Lung (tissue), 11 donors: ENCODE measurements at regions not wholly inside any gene's neighbourhood (a gene's known extent, or its start where the extent isn't known, plus 50 kb on each side); places are given as distances from the start of the nearest gene placed in this dataset.

Experiments used
- ATAC-seq: fragments of 200-7000 bp; cut with Tn5 transposase; one replicate; pipeline ENCODE4 v1.9.1; 2020; ENCODE audit warnings: moderate number of reproducible peaks; ENCODE audit not compliant: insufficient read depth, low FRiP score
- DNase-seq, 3 donors: peaks; one replicate each; pipeline ENCODE4 v3.0.0-alpha.2; 2013 to 2017
- H3K27ac ChIP-seq, 2 donors: one replicate each; pipeline ENCODE4 v1.5.1; 2013; ENCODE audit warnings: mild to moderate bottlenecking in 2 of 2, moderate library complexity in 2 of 2, control low read depth in 1 of 2, inconsistent platforms in 1 of 2, low read depth in 1 of 2, low read length in 1 of 2
- H3K27me3 ChIP-seq, 3 donors: one replicate each; pipeline ENCODE4 v1.5.1; 2013; ENCODE audit warnings: low read length in 2 of 3; ENCODE audit not compliant: control insufficient read depth in 3 of 3, insufficient read depth in 3 of 3
- H3K36me3 ChIP-seq, 4 donors: one replicate each; pipeline ENCODE4 v1.5.1; 2013; ENCODE audit warnings: low read length in 4 of 4, mild to moderate bottlenecking in 1 of 4, moderate library complexity in 1 of 4; ENCODE audit not compliant: control insufficient read depth in 4 of 4, insufficient read depth in 4 of 4
- H3K4me1 ChIP-seq, 5 donors: one replicate each; pipeline ENCODE4 v1.5.1; 2013; ENCODE audit warnings: low read length in 5 of 5, mild to moderate bottlenecking in 2 of 5, moderate library complexity in 1 of 5; ENCODE audit not compliant: control insufficient read depth in 5 of 5, insufficient read depth in 5 of 5
- H3K4me3 ChIP-seq: one replicate; pipeline ENCODE4 v1.5.1; 2013; ENCODE audit warnings: mild to moderate bottlenecking, control low read depth, moderate library complexity
- H3K9ac ChIP-seq, 2 donors: one replicate each; pipeline ENCODE4 v1.5.1; 2013; ENCODE audit warnings: low read length in 2 of 2, control low read depth in 1 of 2; ENCODE audit not compliant: insufficient read depth in 1 of 2
- H3K9me3 ChIP-seq, 4 donors: one replicate each; pipeline ENCODE4 v1.5.1; 2013; ENCODE audit warnings: low read length in 3 of 4, mild to moderate bottlenecking in 1 of 4, moderate library complexity in 1 of 4; ENCODE audit not compliant: control insufficient read depth in 4 of 4, insufficient read depth in 3 of 4
- CTCF ChIP-seq: IDR thresholded peaks from 2 replicates; pipeline ENCODE4 v1.5.1; 2012; ENCODE audit warnings: mild to moderate bottlenecking; ENCODE audit errors: control extremely low read depth, extremely low read depth
- WGBS, 2 donors: extraction: QIAGEN DNeasy Blood & Tissue Kit; methylation state at CpG; one replicate each; pipeline ENCODE4 v1.1.7; 2013; 5-methylcytosine and 5-hydroxymethylcytosine counted together
- donor health status: control.
- donor health status: control.
- donor health status: Bipolar disorder and iron deficiency.
- donor health status: healthy.
- donor health status: DM: yes; HTN: yes; CAD: no.

DNA sequence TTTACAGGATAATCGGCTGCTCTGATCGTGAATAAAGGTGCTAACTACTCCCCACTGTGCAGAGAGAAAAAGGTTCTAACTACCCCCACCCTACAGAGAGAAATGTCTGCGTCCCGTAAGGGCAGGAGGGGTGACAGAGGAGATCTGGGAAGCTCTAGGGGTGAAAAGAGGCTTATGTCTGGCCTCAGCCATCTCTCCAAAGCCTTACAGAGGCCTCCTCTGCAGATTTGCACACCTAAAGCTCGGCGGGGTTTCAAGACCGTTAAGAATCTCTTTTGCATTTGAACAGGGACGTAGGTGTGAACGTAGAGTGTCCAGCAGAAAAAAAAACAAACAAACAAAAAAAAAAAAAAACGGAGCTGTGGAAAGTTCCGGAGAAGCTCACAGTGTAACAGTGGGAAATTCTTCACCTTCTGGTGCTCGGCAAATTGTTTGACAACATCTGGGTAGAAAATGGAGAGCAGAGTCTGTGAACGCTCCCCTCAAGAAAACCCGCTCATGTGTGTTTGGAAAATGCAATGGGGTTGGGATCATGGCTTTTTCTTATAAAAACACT lies 161.0 kb downstream of the SHOX start:
- TF ChIP-seq CTCF = no peak

DNA sequence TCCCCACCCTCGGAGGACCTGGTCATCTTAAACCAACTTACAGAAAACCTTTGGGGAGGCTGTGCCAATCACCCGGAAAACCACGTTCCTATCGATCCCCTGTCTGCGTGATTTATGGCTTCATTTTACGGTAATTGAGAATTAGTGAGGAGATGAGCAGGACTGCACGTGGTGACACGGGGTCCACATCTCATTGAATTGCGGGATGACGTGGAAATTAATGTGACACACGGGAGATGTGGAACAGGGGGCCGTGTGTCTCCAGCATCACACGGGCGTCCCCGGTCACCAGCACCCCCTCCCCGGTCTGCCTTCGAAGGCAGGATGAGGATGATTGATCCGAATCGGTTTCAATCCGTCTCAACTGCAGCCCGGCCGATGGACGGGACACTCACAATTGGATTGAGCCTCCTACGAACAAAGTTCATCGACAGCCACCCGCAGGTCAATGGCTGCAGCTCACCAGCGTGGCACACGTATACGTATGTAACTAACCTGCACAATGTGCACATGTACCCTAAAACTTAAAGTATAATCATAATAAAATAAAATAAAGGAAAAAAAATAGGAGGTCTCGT lies 160.3 kb downstream of the SHOX start:
- no peaks in the 10 kb centered on the region for H3K4me1 ChIP-seq
- WGBS, 2 donors = 15 to 20% methylated on average over 30 of the region's 30 CpGs
- no peak overlapping the region for H3K27ac ChIP-seq
- no peak for DNase-seq
- peaks cover 0 to 14% (median 0%) of the 10 kb centered on the region in 4 donors for H3K9me3 ChIP-seq
- TF ChIP-seq CTCF = no peak
- no peak overlapping the region for H3K9ac ChIP-seq
- no peak overlapping the region for H3K4me3 ChIP-seq
- peaks cover 0 to 16% (median 16%) of the 10 kb centered on the region in 3 donors for H3K27me3 ChIP-seq
- H3K36me3 ChIP-seq = no peaks in the 10 kb centered on the region
- ATAC-seq = no peak

More for the DNA sequence above, 161.0 kb downstream of the SHOX start:
- WGBS, 2 donors = 16 to 18% methylated on average over 14 of the region's 14 CpGs
- DNase-seq (no peak), ATAC-seq (no peak)
- no peak overlapping the region for H3K4me3 ChIP-seq
- H3K27me3 ChIP-seq = peaks cover 0 to 16% (median 16%) of the 10 kb centered on the region in 3 donors
- H3K36me3 ChIP-seq = no peaks in the 10 kb centered on the region
- H3K4me1 ChIP-seq = no peaks in the 10 kb centered on the region
- H3K9ac ChIP-seq = no peak overlapping the region
- H3K9me3 ChIP-seq = peaks cover 0 to 14% (median 0%) of the 10 kb centered on the region in 4 donors
- no peak overlapping the region for H3K27ac ChIP-seq

DNA sequence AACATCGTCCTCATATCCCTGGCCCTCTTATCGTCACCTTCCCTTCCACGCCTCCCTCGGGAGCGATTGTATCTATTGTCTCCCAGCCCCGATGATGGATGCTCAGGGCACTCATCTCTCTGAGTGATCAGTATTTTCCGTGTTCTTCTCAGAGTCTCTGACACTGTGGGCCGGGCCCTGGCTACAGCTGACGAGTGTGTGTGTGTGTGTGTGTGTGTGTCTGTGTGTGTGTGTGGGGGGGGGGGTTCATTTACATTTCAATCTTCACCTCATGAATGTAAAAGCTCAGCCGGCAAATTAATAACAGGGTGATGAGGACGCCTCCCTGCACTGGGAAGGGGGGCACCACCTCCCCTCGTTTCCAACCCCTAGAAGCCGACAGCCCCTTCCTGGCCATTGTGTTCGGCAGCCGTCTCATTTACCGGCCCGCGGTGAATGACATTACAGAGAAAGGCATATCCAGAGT lies 159.5 kb downstream of the SHOX start:
- no peak for DNase-seq
- H3K4me1 ChIP-seq = no peaks in the 10 kb centered on the region
- H3K36me3 ChIP-seq = no peaks in the 10 kb centered on the region
- no peak overlapping the region for H3K27ac ChIP-seq
- H3K4me3 ChIP-seq = no peak overlapping the region
- WGBS, 2 donors = 9 to 13% methylated on average over 18 of the region's 18 CpGs
- H3K9me3 ChIP-seq = peaks cover 0 to 14% (median 0%) of the 10 kb centered on the region in 4 donors
- no peak overlapping the region for H3K9ac ChIP-seq
- ATAC-seq = no peak
- no peak for TF ChIP-seq CTCF
- H3K27me3 ChIP-seq = peaks cover 0 to 16% (median 16%) of the 10 kb centered on the region in 3 donors
